ENCODE measurements at regions not wholly inside any gene's neighbourhood (a gene's known extent, or its start where the extent isn't known, plus 50 kb on each side); places are given as distances from the start of the nearest gene placed in this dataset.
"Not testable (repeated sequence)": the region's sequence is repeated elsewhere in the genome, so short reads cannot be mapped to it uniquely, and the experiment has no call there.

DNA sequence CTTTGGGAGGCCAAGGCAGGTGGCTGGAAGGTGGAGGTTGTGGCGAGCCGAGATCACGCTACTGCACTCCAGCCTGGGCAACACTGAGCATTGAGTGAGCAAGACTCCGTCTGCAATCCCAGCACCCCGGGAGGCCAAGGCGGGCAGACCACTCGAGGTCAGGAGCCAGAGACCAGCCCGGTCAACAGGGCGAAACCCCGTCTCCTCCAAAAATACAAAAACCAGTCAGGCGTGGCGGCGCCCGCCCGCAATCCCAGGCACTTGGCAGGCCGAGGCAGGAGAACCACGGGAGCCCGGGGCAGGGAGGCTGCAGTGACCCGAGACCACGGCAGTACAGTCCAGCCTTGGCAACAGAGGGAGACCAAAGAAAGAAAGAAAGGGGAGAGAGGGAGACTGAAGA, 83.5 kb upstream of the TFPI start:
- TF ChIP-seq POLR2A (IDR thresholded peaks at IDR 0.05), result not testable (repeated sequence)
- TF ChIP-seq, protein P1, sequence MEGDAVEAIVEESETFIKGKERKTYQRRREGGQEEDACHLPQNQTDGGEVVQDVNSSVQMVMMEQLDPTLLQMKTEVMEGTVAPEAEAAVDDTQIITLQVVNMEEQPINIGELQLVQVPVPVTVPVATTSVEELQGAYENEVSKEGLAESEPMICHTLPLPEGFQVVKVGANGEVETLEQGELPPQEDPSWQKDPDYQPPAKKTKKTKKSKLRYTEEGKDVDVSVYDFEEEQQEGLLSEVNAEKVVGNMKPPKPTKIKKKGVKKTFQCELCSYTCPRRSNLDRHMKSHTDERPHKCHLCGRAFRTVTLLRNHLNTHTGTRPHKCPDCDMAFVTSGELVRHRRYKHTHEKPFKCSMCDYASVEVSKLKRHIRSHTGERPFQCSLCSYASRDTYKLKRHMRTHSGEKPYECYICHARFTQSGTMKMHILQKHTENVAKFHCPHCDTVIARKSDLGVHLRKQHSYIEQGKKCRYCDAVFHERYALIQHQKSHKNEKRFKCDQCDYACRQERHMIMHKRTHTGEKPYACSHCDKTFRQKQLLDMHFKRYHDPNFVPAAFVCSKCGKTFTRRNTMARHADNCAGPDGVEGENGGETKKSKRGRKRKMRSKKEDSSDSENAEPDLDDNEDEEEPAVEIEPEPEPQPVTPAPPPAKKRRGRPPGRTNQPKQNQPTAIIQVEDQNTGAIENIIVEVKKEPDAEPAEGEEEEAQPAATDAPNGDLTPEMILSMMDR (IDR thresholded peaks at IDR 0.05 in 4 of 5, conservative IDR thresholded peaks at IDR 0.05 in 1 of 5), result not testable (repeated sequence)

All from gastrocnemius medialis (tissue), 4 donors.